ENCODE measurements at regions not wholly inside any gene's neighbourhood (a gene's known extent, or its start where the extent isn't known, plus 50 kb on each side); places are given as distances from the start of the nearest gene placed in this dataset.

DNA sequence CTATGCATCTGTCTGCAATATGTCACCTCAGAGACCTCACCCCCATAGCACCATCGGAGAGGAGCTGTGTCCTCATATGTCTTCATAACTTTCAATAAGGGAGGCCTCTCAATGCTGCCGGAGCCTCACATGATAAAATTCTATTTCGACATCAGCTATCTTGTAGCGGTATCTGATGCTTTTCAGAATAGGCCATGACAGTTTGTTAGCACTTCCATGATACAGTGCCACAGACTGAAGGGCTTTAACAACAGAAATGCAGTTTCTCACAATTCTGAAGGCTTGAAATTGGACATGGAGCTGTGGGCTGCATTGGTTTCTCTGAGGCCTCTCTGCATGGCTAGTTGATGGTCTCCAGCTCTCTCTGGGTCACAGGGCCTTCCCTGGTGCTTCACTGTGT is 125.0 kb upstream of the PZP start:
- H4K20me1 ChIP-seq (ENCODE audit: insufficient read depth, low read length) = no peaks in the 10 kb centered on the region
- no peak overlapping the region for H3K23ac ChIP-seq (ENCODE audit: low read depth, low read length)
- no peak overlapping the region for H2AK5ac ChIP-seq (ENCODE audit: low read depth, low read length)
- no peak overlapping the region for H2BK15ac ChIP-seq (ENCODE audit: low read depth, low read length)
- no peak overlapping the region for H3K4ac ChIP-seq (ENCODE audit: low read depth, low read length)
- no TSS peak for BruUV-seq (replicated peaks)
- no peak for TF ChIP-seq FOS (IDR thresholded peaks at IDR 0.05; ENCODE audit: low read depth, low read length)
- no peak for TF ChIP-seq CHD1 (IDR thresholded peaks at IDR 0.05; ENCODE audit: low read depth, low read length)
- TF ChIP-seq NFE2L2 (IDR thresholded peaks at IDR 0.05; ENCODE audit: low read depth, low read length) = no peak
- TF ChIP-seq RFX5 (IDR thresholded peaks at IDR 0.05; ENCODE audit: low read depth, low read length) = no peak
- no peak for TF ChIP-seq MAFK (IDR thresholded peaks at IDR 0.05; ENCODE audit: low read depth, low read length)
- no peak for TF ChIP-seq MXI1 (IDR thresholded peaks at IDR 0.05; ENCODE audit: borderline replicate concordance, low read depth, low read length)
- TF ChIP-seq SMC3 (IDR thresholded peaks at IDR 0.05; ENCODE audit: low read depth, low read length) = no peak
- no peak for TF ChIP-seq RAD21 (IDR thresholded peaks at IDR 0.05; ENCODE audit: low read length)
- no peak for TF ChIP-seq CEBPB (IDR thresholded peaks at IDR 0.05; ENCODE audit: low read depth, low read length)
- TF ChIP-seq, protein P1, sequence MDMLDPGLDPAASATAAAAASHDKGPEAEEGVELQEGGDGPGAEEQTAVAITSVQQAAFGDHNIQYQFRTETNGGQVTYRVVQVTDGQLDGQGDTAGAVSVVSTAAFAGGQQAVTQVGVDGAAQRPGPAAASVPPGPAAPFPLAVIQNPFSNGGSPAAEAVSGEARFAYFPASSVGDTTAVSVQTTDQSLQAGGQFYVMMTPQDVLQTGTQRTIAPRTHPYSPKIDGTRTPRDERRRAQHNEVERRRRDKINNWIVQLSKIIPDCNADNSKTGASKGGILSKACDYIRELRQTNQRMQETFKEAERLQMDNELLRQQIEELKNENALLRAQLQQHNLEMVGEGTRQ (IDR thresholded peaks at IDR 0.05; ENCODE audit: low read depth, low read length) = no peak
- no peak for TF ChIP-seq MAZ (IDR thresholded peaks at IDR 0.05; ENCODE audit: borderline replicate concordance, low read depth, low read length)
- TF ChIP-seq, protein P2, sequence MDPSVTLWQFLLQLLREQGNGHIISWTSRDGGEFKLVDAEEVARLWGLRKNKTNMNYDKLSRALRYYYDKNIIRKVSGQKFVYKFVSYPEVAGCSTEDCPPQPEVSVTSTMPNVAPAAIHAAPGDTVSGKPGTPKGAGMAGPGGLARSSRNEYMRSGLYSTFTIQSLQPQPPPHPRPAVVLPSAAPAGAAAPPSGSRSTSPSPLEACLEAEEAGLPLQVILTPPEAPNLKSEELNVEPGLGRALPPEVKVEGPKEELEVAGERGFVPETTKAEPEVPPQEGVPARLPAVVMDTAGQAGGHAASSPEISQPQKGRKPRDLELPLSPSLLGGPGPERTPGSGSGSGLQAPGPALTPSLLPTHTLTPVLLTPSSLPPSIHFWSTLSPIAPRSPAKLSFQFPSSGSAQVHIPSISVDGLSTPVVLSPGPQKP (IDR thresholded peaks at IDR 0.05; ENCODE audit: borderline replicate concordance, low read depth, low read length) = no peak
- TF ChIP-seq POLR2A (IDR thresholded peaks at IDR 0.05; ENCODE audit: low read depth, low read length) = no peak
- dilution Hi-C loops (cut with HindIII; ENCODE audit: low sequenced_read_pairs, unreplicated experiment) (no loop called here), intact Hi-C loops (cut with micrococcal nuclease) (loop anchor here (5.0 kb wide), 1 partner anchor 314 kb away; no protein-coding TSS in a partner anchor), in situ Hi-C loops (cut with MboI; ENCODE audit: low sequenced_read_pairs) (loop anchor here (25.0 kb wide), 3 partner anchors 129 to 379 kb away; no protein-coding TSS in a partner anchor)
- no peak overlapping the region for H3K27ac ChIP-seq (ENCODE audit: insufficient read depth, low read length)
- no peaks in the 10 kb centered on the region for H3K36me3 ChIP-seq (ENCODE audit: control insufficient read depth, insufficient read depth, low read length)
- H2AFZ ChIP-seq (replicated peaks; ENCODE audit: low read length, poor library complexity) = no peak overlapping the region
- no peak overlapping the region for H4K8ac ChIP-seq (ENCODE audit: low read depth in 2 of 2, low read length in 2 of 2)
- H2BK120ac ChIP-seq (ENCODE audit: low read depth, low read length) = no peak overlapping the region
- 48% methylated on average over 3 of the region's 4 CpGs; no CpG with 5 or more reads in 1 of the 2 experiments for WGBS, 2 experiments (ENCODE audit: extremely low coverage in 2 of 2, insufficient read length in 1 of 2)
- H3K4me3 ChIP-seq (ENCODE audit: insufficient read depth, low read depth, low read length) = no peak overlapping the region
- no peaks in the 10 kb centered on the region for H3K9me1 ChIP-seq (ENCODE audit: insufficient read depth, low read length)
- no peak overlapping the region for H4K5ac ChIP-seq (ENCODE audit: low read depth, low read length)
- DNase-seq = no peak
- H3K4me2 ChIP-seq (ENCODE audit: low read depth, low read length) = no peak overlapping the region
- POLR2A ChIA-PET (ENCODE audit: unreplicated experiment) = no interaction called here
- ATAC-seq (ENCODE audit: low read depth) = no peak
- H3K4me1 ChIP-seq (ENCODE audit: control insufficient read depth, insufficient read depth, low read length) = peaks cover 6% of the 10 kb centered on the region; the same call in 1 of the 2 replicates
- no peak overlapping the region for H3K18ac ChIP-seq (ENCODE audit: low read depth, low read length)
- no peaks in the 10 kb centered on the region for H3K79me1 ChIP-seq (ENCODE audit: low read depth in 1 of 2, low read length in 2 of 2)
- no peak overlapping the region for H2BK20ac ChIP-seq (ENCODE audit: low read depth, low read length)
- CTCF ChIA-PET = no interaction called here
- no peak overlapping the region for H3K14ac ChIP-seq (replicated peaks; ENCODE audit: low read depth, low read length)
- H4K91ac ChIP-seq (ENCODE audit: insufficient read depth, low read depth, low read length) = no peak overlapping the region
- H3K27me3 ChIP-seq (ENCODE audit: control insufficient read depth, insufficient read depth, low read length) = no peaks in the 10 kb centered on the region; the same call in 1 of the 2 replicates
- no peak overlapping the region for H3K9ac ChIP-seq (ENCODE audit: low read depth, low read length)
- no peak overlapping the region for H2BK5ac ChIP-seq (ENCODE audit: low read depth, low read length, poor library complexity, severe bottlenecking)
- H3K56ac ChIP-seq (ENCODE audit: extremely low read depth, insufficient read depth, low read length) = no peak overlapping the region
- H2AK9ac ChIP-seq (replicated peaks; ENCODE audit: low read depth, low read length, poor library complexity) = no peak overlapping the region
- H3K9me3 ChIP-seq (ENCODE audit: control insufficient read depth, insufficient read depth, low read length) = peaks cover 4% of the 10 kb centered on the region; the same call in 1 of the 2 replicates
